SK-N-SH (cell line): ENCODE measurements at regions not wholly inside any gene's neighbourhood (a gene's known extent, or its start where the extent isn't known, plus 50 kb on each side); places are given as distances from the start of the nearest gene placed in this dataset.

Experiments used
- CTCF ChIA-PET: fragments of 300-600, 350-600 bp; formaldehyde crosslinking; extraction: SDS; loops from one replicate; lab custom pipeline; 2021; lab: Yijun Ruan, JAX
- POLR2A ChIA-PET: fragments of 350-600 bp; sonication (Branson Sonifier 250); formaldehyde crosslinking; extraction: SDS; loops from one replicate; lab custom pipeline; 2020; ENCODE audit warnings: antibody characterized with exemption, inconsistent platforms; lab: Yijun Ruan, JAX
- DNase-seq: peaks from one replicate; pipeline ENCODE4 v3.0.0; 2012
- H2AFZ ChIP-seq: fragments of 200-600 bp; sonication (generic); 2 replicates; pipeline ENCODE4 v1.8.1; 2016; ENCODE audit warnings: antibody characterized with exemption, mild to moderate bottlenecking, low read depth
- H3F3A ChIP-seq: fragments of 200-600 bp; sonication (generic); replicated peaks from 2 replicates; pipeline ENCODE3; 2016; ENCODE audit warnings: antibody characterized with exemption, mild to moderate bottlenecking; ENCODE audit not compliant: insufficient read depth
- H3K27ac ChIP-seq, 2 experiments: fragments of 200-500 bp in 1 of 2; fragments of 200-600 bp in 1 of 2; sonication (Bioruptor generic) in 1 of 2; sonication (generic), shearing (Covaris generic) in 1 of 2; 2 replicates each; pipeline versions ENCODE4 v1.5.1 to v1.6.1; 2014 to 2016; ENCODE audit warnings: low read depth in 2 of 2, inconsistent platforms in 1 of 2, low read length in 1 of 2, mild to moderate bottlenecking in 1 of 2, mixed read lengths in 1 of 2
- H3K27me3 ChIP-seq: fragments of 200-600 bp; sonication (generic), shearing (Covaris generic); 2 replicates; pipeline ENCODE4 v1.6.1; 2016; ENCODE audit warnings: mixed run types; ENCODE audit not compliant: insufficient read depth
- H3K36me3 ChIP-seq, 2 experiments: fragments of 200-500 bp in 1 of 2; fragments of 200-600 bp in 1 of 2; sonication (Bioruptor generic) in 1 of 2; sonication (generic) in 1 of 2; replicated peaks in 1 of 2; 2 replicates each; pipeline versions ENCODE3 to v1.5.1; 2014 to 2016; ENCODE audit warnings: low read length in 1 of 2, mild to moderate bottlenecking in 1 of 2; ENCODE audit not compliant: insufficient read depth in 2 of 2, control insufficient read depth in 1 of 2
- H3K4me1 ChIP-seq, 2 experiments: fragments of 200-500 bp in 1 of 2; fragments of 200-600 bp in 1 of 2; sonication (Bioruptor generic) in 1 of 2; sonication (generic), shearing (Covaris generic) in 1 of 2; 2 replicates each; pipeline versions ENCODE4 v1.5.1 to v1.6.1; 2014 to 2016; ENCODE audit warnings: low read depth in 1 of 2, low read length in 1 of 2, mixed run types in 1 of 2; ENCODE audit not compliant: insufficient read depth in 2 of 2, control insufficient read depth in 1 of 2
- H3K4me2 ChIP-seq: fragments of 200-600 bp; sonication (generic), shearing (Covaris generic); 2 replicates; pipeline ENCODE4 v1.6.1; 2017; ENCODE audit warnings: mixed run types
- H3K4me3 ChIP-seq, 2 experiments: fragments of 200-500 bp in 1 of 2; fragments of 200-600 bp in 1 of 2; sonication (Bioruptor generic) in 1 of 2; sonication (generic), shearing (Covaris generic) in 1 of 2; 2 replicates each; pipeline versions ENCODE4 v1.5.1 to v1.8.1; 2014 to 2016; ENCODE audit warnings: low read depth in 2 of 2, inconsistent platforms in 1 of 2, low read length in 1 of 2, mild to moderate bottlenecking in 1 of 2, mixed read lengths in 1 of 2, moderate library complexity in 1 of 2
- H3K79me2 ChIP-seq: fragments of 200-600 bp; sonication (generic); 2 replicates; pipeline ENCODE4 v1.8.1; 2017; ENCODE audit warnings: mild to moderate bottlenecking; ENCODE audit not compliant: insufficient read depth
- H3K9ac ChIP-seq: fragments of 200-600 bp; sonication (generic); 2 replicates; pipeline ENCODE4 v1.6.1; 2017; ENCODE audit warnings: mixed run types
- H3K9me2 ChIP-seq: fragments of 200-600 bp; sonication (generic); 2 replicates; pipeline ENCODE4 v1.6.1; 2017; ENCODE audit warnings: mixed run types
- H3K9me3 ChIP-seq: fragments of 200-600 bp; sonication (generic); 2 replicates; pipeline ENCODE4 v1.6.1; 2017; ENCODE audit warnings: mixed run types, mild to moderate bottlenecking, moderate library complexity
- H4K20me1 ChIP-seq: fragments of 200-600 bp; sonication (generic); 2 replicates; pipeline ENCODE4 v1.6.1; 2017; ENCODE audit warnings: mild to moderate bottlenecking, mixed run types; ENCODE audit not compliant: insufficient read depth
- CHD2 ChIP-seq: fragments of 150-350 bp; IDR thresholded peaks from 2 replicates; pipeline ENCODE4 v1.6.1; 2018; ENCODE audit warnings: low read length; ENCODE audit not compliant: partially characterized antibody
- EZH2phosphoT487 ChIP-seq: fragments of 200-600 bp; sonication (generic); IDR thresholded peaks from 2 replicates; pipeline ENCODE4 v1.6.1; 2017; ENCODE audit warnings: low read depth, mixed run types, mild to moderate bottlenecking, antibody characterized with exemption, moderate library complexity, borderline replicate concordance
- FOXM1 ChIP-seq: IDR thresholded peaks from 2 replicates; pipeline ENCODE4 v1.4.0; 2012; ENCODE audit warnings: low read depth, mild to moderate bottlenecking
- GATA2 ChIP-seq: sonication (generic); formaldehyde crosslinking; IDR thresholded peaks from 2 replicates; pipeline ENCODE4 v1.5.0; 2020; ENCODE audit warnings: mild to moderate bottlenecking, missing genetic modification reagents
- IRF3 ChIP-seq: fragments of 150-350 bp; IDR thresholded peaks from 2 replicates; pipeline ENCODE4 v1.6.1; 2016; ENCODE audit warnings: mild to moderate bottlenecking, low read depth, low read length
- NFIC ChIP-seq: IDR thresholded peaks from 2 replicates; pipeline ENCODE4 v1.4.0; 2012; ENCODE audit warnings: borderline replicate concordance
- PBX3 ChIP-seq: IDR thresholded peaks from 2 replicates; pipeline ENCODE4; 2012
- RCOR1 ChIP-seq: fragments of 150-350 bp; IDR thresholded peaks from 2 replicates; pipeline ENCODE4 v1.6.1; 2017; ENCODE audit warnings: antibody characterized with exemption, low read length
- RFX5 ChIP-seq: IDR thresholded peaks from 2 replicates; pipeline ENCODE4 v1.6.1; 2012; ENCODE audit warnings: mild to moderate bottlenecking, improper control_type of control experiment, low read length
- RXRA ChIP-seq: IDR thresholded peaks from 2 replicates; pipeline ENCODE4 v1.4.0; 2012; ENCODE audit warnings: low read depth, mild to moderate bottlenecking, borderline replicate concordance
- TAF1 ChIP-seq: IDR thresholded peaks from 2 replicates; pipeline ENCODE4 v1.6.1; 2012; ENCODE audit warnings: low read depth, mild to moderate bottlenecking, low read length, moderate library complexity, borderline replicate concordance
- TEAD4 ChIP-seq: IDR thresholded peaks from 2 replicates; pipeline ENCODE4 v1.4.0; 2012; ENCODE audit warnings: mild to moderate bottlenecking, borderline replicate concordance; ENCODE audit not compliant: insufficient read depth
- WGBS: methylation state at CpG from one replicate; pipeline ENCODE4 v1.1.6; 2017; ENCODE audit warnings: low lambda C conversion rate; 5-methylcytosine and 5-hydroxymethylcytosine counted together
- TF ChIP-seq, protein P1 (sequence below): IDR thresholded peaks from 2 replicates; pipeline ENCODE4 v1.6.1; 2012; ENCODE audit warnings: mild to moderate bottlenecking, low read depth, low read length, moderate library complexity
- TF ChIP-seq, protein P2 (sequence below): fragments of 150-350 bp; IDR thresholded peaks from 2 replicates; pipeline ENCODE4 v1.6.1; 2017; ENCODE audit warnings: antibody characterized with exemption, low read length, low read depth, borderline replicate concordance

DNA sequence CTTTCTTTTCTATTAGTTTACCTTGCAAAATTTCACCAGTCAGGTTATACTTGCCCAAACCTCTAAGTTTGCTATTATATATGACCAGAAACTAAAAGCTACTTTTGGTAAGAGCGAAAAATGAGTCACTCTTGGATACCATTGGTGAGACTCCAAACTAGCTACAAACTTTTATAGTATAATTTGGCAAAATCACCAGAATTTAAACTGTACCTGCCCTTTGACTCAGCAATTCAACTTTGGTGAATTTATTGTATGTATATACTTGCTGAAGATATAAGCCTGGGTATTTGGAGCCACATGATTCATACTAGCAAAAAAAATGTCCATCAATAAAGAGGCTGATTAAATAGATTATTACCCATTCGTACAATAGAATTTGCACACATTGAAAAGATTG is 178.7 kb upstream of the STEAP1 start:
- no peak overlapping the region for H3K4me3 ChIP-seq
- TF ChIP-seq TAF1, result no peak
- no peak for TF ChIP-seq EZH2phosphoT487
- TF ChIP-seq, protein P1, sequence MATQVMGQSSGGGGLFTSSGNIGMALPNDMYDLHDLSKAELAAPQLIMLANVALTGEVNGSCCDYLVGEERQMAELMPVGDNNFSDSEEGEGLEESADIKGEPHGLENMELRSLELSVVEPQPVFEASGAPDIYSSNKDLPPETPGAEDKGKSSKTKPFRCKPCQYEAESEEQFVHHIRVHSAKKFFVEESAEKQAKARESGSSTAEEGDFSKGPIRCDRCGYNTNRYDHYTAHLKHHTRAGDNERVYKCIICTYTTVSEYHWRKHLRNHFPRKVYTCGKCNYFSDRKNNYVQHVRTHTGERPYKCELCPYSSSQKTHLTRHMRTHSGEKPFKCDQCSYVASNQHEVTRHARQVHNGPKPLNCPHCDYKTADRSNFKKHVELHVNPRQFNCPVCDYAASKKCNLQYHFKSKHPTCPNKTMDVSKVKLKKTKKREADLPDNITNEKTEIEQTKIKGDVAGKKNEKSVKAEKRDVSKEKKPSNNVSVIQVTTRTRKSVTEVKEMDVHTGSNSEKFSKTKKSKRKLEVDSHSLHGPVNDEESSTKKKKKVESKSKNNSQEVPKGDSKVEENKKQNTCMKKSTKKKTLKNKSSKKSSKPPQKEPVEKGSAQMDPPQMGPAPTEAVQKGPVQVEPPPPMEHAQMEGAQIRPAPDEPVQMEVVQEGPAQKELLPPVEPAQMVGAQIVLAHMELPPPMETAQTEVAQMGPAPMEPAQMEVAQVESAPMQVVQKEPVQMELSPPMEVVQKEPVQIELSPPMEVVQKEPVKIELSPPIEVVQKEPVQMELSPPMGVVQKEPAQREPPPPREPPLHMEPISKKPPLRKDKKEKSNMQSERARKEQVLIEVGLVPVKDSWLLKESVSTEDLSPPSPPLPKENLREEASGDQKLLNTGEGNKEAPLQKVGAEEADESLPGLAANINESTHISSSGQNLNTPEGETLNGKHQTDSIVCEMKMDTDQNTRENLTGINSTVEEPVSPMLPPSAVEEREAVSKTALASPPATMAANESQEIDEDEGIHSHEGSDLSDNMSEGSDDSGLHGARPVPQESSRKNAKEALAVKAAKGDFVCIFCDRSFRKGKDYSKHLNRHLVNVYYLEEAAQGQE, result no peak
- TF ChIP-seq RCOR1, result no peak
- no peak for TF ChIP-seq GATA2 (CRISPR knock-in tag)
- TF ChIP-seq RFX5, result no peak
- no peak for TF ChIP-seq NFIC
- TF ChIP-seq TEAD4, result no peak
- H3K36me3 ChIP-seq, result no peaks in the 10 kb centered on the region
- no peaks in the 10 kb centered on the region for H4K20me1 ChIP-seq
- H3K27me3 ChIP-seq, result no peaks in the 10 kb centered on the region
- H3K27ac ChIP-seq, result no peak overlapping the region
- DNase-seq, result no peak
- no peak overlapping the region for H3K9ac ChIP-seq
- no peaks in the 10 kb centered on the region for H3K9me2 ChIP-seq
- H3F3A ChIP-seq, result no peaks in the 10 kb centered on the region
- no peaks in the 10 kb centered on the region for H3K4me1 ChIP-seq
- H2AFZ ChIP-seq, result no peak overlapping the region
- 20% methylated on average over 2 of the region's 2 CpGs for WGBS
- CTCF ChIA-PET, result no interaction called here
- H3K4me2 ChIP-seq, result no peak overlapping the region
- H3K9me3 ChIP-seq, result no peaks in the 10 kb centered on the region
- H3K79me2 ChIP-seq, result no peaks in the 10 kb centered on the region
- POLR2A ChIA-PET, result no interaction called here

- H3K79me2 ChIP-seq, result no peaks in the 10 kb centered on the region
- H3K27me3 ChIP-seq, result no peaks in the 10 kb centered on the region; the same call in 1 of the 2 replicates
- POLR2A ChIA-PET, result no interaction called here
- no peak overlapping the region for H3K27ac ChIP-seq
- H2AFZ ChIP-seq, result no peak overlapping the region
- H3K9ac ChIP-seq, result no peak overlapping the region
- CTCF ChIA-PET, result interaction anchor here (0.9 kb wide), 1 partner anchor 365 kb away, joined by 3 read pairs; no protein-coding TSS in a partner anchor
- no peaks in the 10 kb centered on the region for H3F3A ChIP-seq
- no peak overlapping the region for H3K4me3 ChIP-seq
- no peaks in the 10 kb centered on the region for H3K4me1 ChIP-seq
- TF ChIP-seq RXRA (no peak), TAF1 (no peak), FOXM1 (no peak), PBX3 (no peak), CHD2 (no peak), IRF3 (no peak)
- TF ChIP-seq, protein P2, sequence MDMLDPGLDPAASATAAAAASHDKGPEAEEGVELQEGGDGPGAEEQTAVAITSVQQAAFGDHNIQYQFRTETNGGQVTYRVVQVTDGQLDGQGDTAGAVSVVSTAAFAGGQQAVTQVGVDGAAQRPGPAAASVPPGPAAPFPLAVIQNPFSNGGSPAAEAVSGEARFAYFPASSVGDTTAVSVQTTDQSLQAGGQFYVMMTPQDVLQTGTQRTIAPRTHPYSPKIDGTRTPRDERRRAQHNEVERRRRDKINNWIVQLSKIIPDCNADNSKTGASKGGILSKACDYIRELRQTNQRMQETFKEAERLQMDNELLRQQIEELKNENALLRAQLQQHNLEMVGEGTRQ, result no peak
- no peak overlapping the region for H3K4me2 ChIP-seq
- no peaks in the 10 kb centered on the region for H4K20me1 ChIP-seq
- H3K36me3 ChIP-seq, result no peaks in the 10 kb centered on the region
- WGBS, result 35% methylated on average over 3 of the region's 3 CpGs
- no peak for DNase-seq
- no peaks in the 10 kb centered on the region for H3K9me3 ChIP-seq
- H3K9me2 ChIP-seq, result no peaks in the 10 kb centered on the region
Measured at GRCh38 chr7:89987665-89988064, 166.6 kb upstream of the STEAP1 start.
